ENCODE measurements at regions not wholly inside any gene's neighbourhood (a gene's known extent, or its start where the extent isn't known, plus 50 kb on each side); places are given as distances from the start of the nearest gene placed in this dataset.

GRCh38 chr11:115652496-115652895 is 148.3 kb upstream of the CADM1 start:
- no peak for TF ChIP-seq CTCF (conservative IDR thresholded peaks at IDR 0.05; ENCODE audit: low read depth, low read length)
- no peak for DNase-seq (ENCODE audit: low read depth)
- no peak overlapping the region for H3K4me3 ChIP-seq (ENCODE audit: low read length)

- DNase-seq (ENCODE audit: low read depth): no peak
- no peak for TF ChIP-seq CTCF (conservative IDR thresholded peaks at IDR 0.05; ENCODE audit: low read depth, low read length)
- no peak overlapping the region for H3K4me3 ChIP-seq (ENCODE audit: low read length)
These were observed 147.9 kb upstream of the CADM1 start for GRCh38 chr11:115652094-115652493.

- no peak overlapping the region for H3K4me3 ChIP-seq (ENCODE audit: low read length)
- no peak for TF ChIP-seq CTCF (conservative IDR thresholded peaks at IDR 0.05; ENCODE audit: low read depth, low read length)
- no peak for DNase-seq (ENCODE audit: low read depth)
These were observed 145.2 kb upstream of the CADM1 start for GRCh38 chr11:115649461-115649860.

GRCh38 chr11:115645631-115646317 is 141.6 kb upstream of the CADM1 start:
- no peak for DNase-seq (ENCODE audit: low read depth)
- no peak overlapping the region for H3K4me3 ChIP-seq (ENCODE audit: low read length)
- TF ChIP-seq CTCF (conservative IDR thresholded peaks at IDR 0.05; ENCODE audit: low read depth, low read length): no peak

GRCh38 chr11:115644856-115645255 is 140.6 kb upstream of the CADM1 start:
- TF ChIP-seq CTCF (conservative IDR thresholded peaks at IDR 0.05; ENCODE audit: low read depth, low read length): no peak
- no peak for DNase-seq (ENCODE audit: low read depth)
- H3K4me3 ChIP-seq (ENCODE audit: low read length): no peak overlapping the region

GRCh38 chr11:115643549-115644270 is 139.5 kb upstream of the CADM1 start:
- no peak for TF ChIP-seq CTCF (conservative IDR thresholded peaks at IDR 0.05; ENCODE audit: low read depth, low read length)
- no peak for DNase-seq (ENCODE audit: low read depth)
- no peak overlapping the region for H3K4me3 ChIP-seq (ENCODE audit: low read length)

- no peak for DNase-seq (ENCODE audit: low read depth)
- no peak for TF ChIP-seq CTCF (conservative IDR thresholded peaks at IDR 0.05; ENCODE audit: low read depth, low read length)
- H3K4me3 ChIP-seq (ENCODE audit: low read length): no peak overlapping the region
These were observed 138.4 kb upstream of the CADM1 start for GRCh38 chr11:115642660-115643059.

Measured in retinal pigment epithelial cell (primary cell).